Choroid plexus epithelial cell (primary cell): ENCODE measurements at regions not wholly inside any gene's neighbourhood (a gene's known extent, or its start where the extent isn't known, plus 50 kb on each side); places are given as distances from the start of the nearest gene placed in this dataset.

Experiments used
- DNase-seq: peaks from one replicate; pipeline ENCODE4 v3.0.0-alpha.2; 2010; ENCODE audit warnings: low read depth
- H3K4me3 ChIP-seq: 2 replicates; pipeline ENCODE4 v1.5.1; 2011; ENCODE audit warnings: low read depth, mild to moderate bottlenecking, control low read depth, low read length, moderate library complexity
- CTCF ChIP-seq: conservative IDR thresholded peaks from 2 replicates; pipeline ENCODE4 v1.5.1; 2011; ENCODE audit warnings: low read depth, mild to moderate bottlenecking, control low read depth, inconsistent platforms, low read length, moderate library complexity

GRCh38 chr9:20002011-20002410 is 213.2 kb upstream of the SLC24A2 start:
- no peak for TF ChIP-seq CTCF
- no peak overlapping the region for H3K4me3 ChIP-seq
- peak; percentile 41 for DNase-seq

GRCh38 chr9:20001058-20001457 is 212.2 kb upstream of the SLC24A2 start:
- H3K4me3 ChIP-seq = no peak overlapping the region
- DNase-seq = no peak
- no peak for TF ChIP-seq CTCF

GRCh38 chr9:19999491-20000057 is 210.7 kb upstream of the SLC24A2 start:
- no peak for TF ChIP-seq CTCF
- DNase-seq = peak; percentile 87
- H3K4me3 ChIP-seq = no peak overlapping the region

- no peak overlapping the region for H3K4me3 ChIP-seq
- peak; percentile 15 for DNase-seq
- TF ChIP-seq CTCF = no peak
Observed at GRCh38 chr9:19998823-19999455, 210.1 kb upstream of the SLC24A2 start.

- peak; percentile 52 for DNase-seq
- no peak for TF ChIP-seq CTCF
Observed at GRCh38 chr9:19998153-19998552, 209.3 kb upstream of the SLC24A2 start.

GRCh38 chr9:19995619-19996018 is 206.8 kb upstream of the SLC24A2 start:
- no peak overlapping the region for H3K4me3 ChIP-seq
- TF ChIP-seq CTCF = no peak
- DNase-seq = no peak

More at GRCh38 chr9:19998153-19998552, 209.3 kb upstream of the SLC24A2 start:
- no peak overlapping the region for H3K4me3 ChIP-seq

- no peak overlapping the region for H3K4me3 ChIP-seq
- no peak for TF ChIP-seq CTCF
- DNase-seq = no peak
Observed at GRCh38 chr9:19994296-19994695, 205.5 kb upstream of the SLC24A2 start.
